Astrocyte of the hippocampus (primary cell): ENCODE measurements at regions not wholly inside any gene's neighbourhood (a gene's known extent, or its start where the extent isn't known, plus 50 kb on each side); places are given as distances from the start of the nearest gene placed in this dataset.
A peak's percentile ranks its signal among the peaks of the same experiment; 100 is the strongest.
"Not testable (repeated sequence)": the region's sequence is repeated elsewhere in the genome, so short reads cannot be mapped to it uniquely, and the experiment has no call there.

Experiments used
- DNase-seq: peaks from one replicate; pipeline ENCODE4 v3.0.0; 2011; ENCODE audit warnings: low read depth, low spot score

GRCh38 chr10:20616056-20616671, 280.9 kb downstream of the NEBL start:
- no peak for DNase-seq

GRCh38 chr10:20615395-20615794, 281.7 kb downstream of the NEBL start:
- DNase-seq, result no peak

- no peak for DNase-seq
These were observed 282.2 kb downstream of the NEBL start for GRCh38 chr10:20614911-20615310.

DNA sequence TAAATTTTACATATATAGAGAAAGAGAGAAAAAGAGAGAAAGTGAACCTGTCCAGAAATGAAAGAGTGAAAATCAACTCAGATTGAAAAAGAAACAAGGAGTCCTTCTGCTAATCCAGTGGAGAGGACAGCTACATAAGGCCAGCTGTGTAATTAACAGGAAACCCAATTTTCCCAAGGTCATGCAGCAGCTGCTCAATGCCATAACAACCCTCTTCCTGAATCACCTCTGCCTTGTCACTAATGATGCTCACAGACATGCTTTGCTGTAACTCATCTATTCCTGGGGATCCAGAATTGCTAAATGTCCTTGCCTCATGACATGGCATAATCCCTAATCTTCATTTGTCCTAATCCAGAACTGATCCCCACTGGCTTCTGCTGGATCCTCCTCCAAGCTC, 288.6 kb downstream of the NEBL start:
- no peak for DNase-seq

DNA sequence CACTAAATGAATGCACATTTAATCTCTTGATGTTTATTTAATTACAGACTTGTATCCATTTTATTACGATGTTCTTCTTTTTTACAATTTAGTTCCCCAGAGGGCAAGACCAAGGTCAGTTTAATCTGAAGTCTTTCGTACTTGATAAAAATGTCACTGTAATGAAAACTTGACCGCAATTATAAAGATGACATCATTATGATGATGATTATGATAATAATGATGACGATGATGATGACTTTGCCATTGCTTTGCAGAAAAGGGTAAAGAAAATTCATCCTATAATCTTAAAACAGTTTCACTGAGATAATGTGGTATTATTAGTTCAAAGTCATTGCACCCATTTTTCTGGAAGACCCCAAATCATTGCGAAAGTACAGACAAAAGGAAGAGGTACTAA, 290.1 kb downstream of the NEBL start:
- DNase-seq, result no peak

DNA sequence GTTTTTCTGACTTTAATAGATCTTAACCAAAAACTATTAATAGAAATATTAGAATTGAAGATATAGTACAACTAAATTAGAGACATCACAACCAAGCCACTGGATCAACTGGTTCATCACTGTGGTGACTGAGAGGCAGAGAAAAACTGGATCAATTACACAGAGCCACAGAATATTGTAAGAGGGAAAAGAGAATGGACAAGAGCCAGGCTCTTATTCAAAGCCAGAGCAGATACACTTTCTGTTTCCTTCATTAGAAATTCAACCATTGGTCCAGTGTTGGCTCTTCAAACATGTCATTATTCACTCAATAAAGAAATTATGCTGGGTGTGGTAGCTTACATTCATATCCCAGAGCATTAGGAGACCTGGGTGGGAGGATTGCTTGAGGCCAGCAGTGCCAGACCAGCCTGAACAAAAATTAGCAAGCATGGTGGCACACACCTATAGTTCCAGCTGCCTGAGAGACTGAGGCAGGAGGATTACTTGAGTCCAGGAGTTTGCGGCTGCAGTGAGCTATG, 295.1 kb downstream of the NEBL start:
- DNase-seq, result no peak

DNA sequence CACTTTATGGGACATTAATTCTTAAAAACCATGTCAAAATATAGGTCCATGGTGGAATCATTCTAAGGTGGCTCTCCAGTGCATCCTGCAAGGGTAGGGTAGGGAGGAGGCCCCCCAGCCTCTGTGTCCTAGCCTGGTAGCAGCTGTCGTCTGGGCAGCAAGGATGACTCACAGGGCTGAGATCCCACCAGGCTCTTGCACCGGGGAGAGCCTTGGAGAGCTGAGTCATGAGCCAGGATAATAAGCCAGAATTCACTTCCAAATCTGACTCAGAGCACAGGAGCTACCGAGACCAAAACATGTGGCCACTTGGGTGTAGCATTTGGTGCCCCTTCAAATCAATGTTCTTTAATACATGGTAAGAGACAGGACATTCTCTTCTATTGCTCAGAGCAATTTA, 298.5 kb downstream of the NEBL start:
- peak; percentile 96 for DNase-seq

GRCh38 chr10:20596911-20597310, 300.2 kb downstream of the NEBL start:
- DNase-seq, result peak; percentile 84

DNA sequence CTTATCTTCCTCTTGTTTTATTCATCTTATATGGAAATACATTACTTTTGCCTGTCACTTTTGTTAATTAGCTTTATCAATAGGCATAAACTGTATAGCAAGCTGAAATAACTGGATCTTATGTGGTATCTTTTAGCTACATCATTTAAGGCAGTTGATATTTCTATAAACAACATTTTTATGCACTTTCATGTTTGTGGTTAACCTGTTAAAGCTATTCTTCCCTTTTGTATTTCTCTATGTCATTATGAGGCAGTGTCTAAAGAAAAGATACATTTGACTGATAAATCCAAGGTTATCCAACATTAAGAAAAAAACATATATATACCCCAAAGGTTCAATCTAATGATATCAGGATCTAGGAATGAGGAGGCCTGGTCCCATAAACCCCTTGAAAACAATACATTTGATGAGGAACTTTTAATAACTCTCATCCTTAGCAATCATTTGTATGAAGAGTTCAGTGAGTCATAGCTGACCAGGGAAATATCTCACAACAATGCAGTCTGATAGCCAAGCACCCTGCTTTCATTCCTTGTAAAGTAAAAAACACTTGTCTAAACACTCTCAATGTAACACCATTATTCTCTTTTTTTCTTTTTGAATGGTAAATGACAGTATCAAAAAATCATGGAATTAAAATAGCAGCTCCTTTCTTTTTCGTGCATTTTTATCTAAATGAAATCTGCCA, 300.9 kb downstream of the NEBL start:
- DNase-seq, result peak; percentile 65

DNA sequence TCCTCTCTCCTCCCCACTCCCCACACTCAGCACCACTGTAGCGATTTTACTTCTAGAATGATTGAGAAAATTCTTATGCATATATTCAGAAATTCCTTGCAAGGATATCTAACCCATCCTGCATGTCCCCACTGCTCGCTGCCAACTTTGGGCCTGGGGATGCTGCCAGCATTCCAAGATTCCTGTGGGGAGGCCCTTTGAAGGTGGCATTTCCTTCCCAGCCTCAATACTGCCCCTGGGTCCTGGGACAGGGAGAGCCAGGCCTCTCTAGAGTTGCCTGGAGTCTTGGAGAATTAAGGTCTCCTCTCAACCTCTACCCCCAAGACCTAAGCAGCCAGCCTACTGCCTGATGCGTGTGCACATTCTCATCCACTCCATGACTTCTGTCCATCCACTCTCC, 303.5 kb downstream of the NEBL start:
- peak; percentile 92 for DNase-seq

- no peak for DNase-seq
These were observed 315.1 kb downstream of the NEBL start for GRCh38 chr10:20582041-20582440.

- DNase-seq, result no peak
These were observed 323.2 kb downstream of the NEBL start for GRCh38 chr10:20573924-20574323.

DNA sequence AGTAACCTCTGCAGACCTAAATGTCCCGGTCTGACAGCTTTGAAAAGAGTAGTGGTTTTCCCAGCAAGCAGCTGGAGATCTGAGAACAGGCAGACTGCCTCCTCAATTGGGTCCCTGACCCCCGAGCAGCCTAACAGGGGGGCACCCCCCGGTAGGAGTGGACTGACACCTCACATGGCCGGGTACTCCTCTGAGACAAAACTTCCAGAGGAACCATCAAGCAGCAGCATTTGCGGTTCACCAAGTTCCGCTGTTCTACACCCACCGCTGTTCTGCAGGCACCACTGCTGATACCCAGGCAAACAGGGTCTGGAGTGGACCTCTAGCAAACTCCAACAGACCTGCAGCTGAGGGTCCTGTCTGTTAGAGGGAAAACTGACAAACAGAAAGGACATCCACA, 341.1 kb downstream of the NEBL start:
- not testable (repeated sequence) for DNase-seq

DNA sequence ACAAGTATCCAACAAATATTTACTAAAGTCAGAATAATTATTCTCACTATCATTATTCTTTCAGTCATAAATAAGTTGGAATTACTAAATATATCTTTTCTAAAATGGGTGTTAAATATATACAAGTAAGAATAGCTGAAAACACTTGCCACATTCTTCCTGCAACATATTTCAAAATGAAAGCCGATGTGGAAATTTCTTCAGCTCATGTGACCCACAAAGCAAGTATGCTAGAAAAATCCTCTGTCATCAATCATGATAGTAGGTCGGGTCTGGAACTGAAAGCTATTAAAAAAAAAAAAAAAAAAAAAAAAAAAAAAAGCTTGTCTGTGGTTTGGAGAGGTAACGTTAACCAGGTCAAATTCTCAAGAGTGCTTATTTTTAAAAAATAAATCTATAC, 344.7 kb downstream of the NEBL start:
- no peak for DNase-seq

- no peak for DNase-seq
These were observed 345.4 kb downstream of the NEBL start for GRCh38 chr10:20551761-20552160.

DNA sequence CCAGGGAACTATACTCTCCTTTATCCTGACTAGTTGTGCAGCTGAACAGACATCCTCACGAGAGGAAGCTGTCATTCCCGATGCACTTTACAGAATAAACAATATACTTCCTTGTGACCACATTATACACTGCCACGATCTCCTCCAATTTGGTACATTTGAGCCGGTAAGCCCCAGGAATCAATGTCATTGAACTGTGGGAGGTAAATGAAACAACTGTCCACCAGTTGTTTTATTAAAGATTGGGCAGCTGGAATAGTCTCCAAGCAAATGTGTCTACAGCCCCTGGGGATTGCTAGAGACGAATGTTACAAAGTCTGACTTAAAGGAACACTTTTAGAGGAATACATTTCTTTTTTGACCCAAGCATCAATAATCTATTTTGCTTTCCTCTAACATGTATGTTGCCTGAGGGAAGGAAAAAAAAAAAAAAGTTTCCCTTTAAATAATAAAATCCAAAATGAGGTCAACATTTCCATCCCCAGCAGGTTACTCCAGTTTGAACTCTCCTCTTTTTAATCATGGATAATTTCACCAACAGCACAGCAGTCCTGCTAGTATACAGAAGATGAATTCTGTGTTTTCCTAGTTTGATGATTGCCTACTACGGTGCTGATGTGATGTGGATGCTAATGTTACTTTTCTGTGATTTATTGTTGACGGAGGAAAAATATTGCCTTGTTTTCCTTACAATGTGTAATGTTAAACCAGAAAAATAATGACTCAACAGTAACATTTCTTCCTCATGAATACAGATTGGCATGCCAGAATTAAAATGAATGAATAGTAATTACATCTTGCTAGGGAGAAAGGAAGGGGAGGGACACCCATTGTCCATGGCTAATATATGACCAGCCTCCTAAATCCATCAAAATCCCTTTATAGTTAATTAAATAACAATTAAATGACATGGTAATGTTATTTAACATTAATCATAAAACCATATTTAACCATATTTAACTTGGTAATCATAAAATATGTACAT, 360.9 kb downstream of the NEBL start:
- no peak for DNase-seq

- not testable (repeated sequence) for DNase-seq
These were observed 365.7 kb downstream of the NEBL start for GRCh38 chr10:20531241-20531883.

DNA sequence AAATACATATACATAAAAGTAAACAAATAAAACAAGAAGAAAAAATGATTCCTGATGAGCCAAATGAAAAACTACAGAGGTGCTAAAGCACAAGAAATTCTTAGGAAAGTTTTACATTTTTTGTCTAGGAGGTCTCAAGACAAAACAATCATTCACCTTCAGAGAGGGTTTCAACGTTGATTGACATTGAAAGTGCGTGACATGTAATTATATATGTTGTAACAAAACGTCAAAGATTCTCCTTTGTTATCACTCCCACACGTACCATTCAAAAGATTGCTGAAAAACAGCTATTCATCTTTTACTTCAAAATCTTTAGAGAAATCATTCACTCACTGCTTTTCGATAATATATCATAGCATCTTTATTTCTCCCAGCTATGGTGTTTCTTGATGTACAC, 375.9 kb downstream of the NEBL start:
- DNase-seq, result no peak

DNA sequence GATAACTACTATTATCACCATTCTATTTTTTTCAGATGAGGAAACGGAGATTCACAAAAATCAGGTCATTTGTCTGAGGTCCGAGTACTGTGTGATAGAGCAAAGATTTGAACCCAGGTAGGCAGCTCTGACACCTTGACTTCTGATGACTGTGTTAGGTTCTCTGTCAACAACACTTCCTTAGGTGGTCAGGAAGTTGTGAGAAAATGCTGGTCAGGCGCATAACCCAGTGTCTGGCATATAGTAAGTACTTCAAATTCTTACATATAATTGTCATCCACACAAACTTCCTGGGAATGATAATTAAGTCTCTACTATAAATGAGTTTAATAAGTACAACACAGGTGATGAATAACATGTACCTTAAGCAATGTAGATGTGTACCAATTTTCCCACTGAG, 381.5 kb downstream of the NEBL start:
- no peak for DNase-seq

DNA sequence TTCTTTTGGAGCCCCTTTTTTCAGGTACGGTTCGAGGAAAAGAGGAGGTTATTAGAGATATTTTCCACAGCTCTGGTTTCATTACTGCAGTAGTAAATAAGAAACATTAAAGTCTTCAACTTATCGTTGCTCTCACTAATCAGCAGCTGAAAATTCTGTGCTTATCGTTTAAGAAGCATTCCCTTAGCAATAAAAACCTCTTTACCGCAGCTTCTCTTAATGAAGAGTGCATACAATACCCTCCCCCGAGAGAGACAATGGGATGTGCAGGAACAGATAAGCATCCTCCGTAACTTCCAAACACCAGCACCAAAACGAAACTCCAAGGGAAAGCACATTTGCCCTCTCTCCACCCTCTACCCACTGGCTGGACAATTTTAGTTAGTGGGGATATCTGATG, 384.5 kb downstream of the NEBL start:
- no peak for DNase-seq

GRCh38 chr10:20508921-20509320, 388.2 kb downstream of the NEBL start:
- DNase-seq, result no peak
